WTC11 (cell line): ENCODE measurements at regions not wholly inside any gene's neighbourhood (a gene's known extent, or its start where the extent isn't known, plus 50 kb on each side); places are given as distances from the start of the nearest gene placed in this dataset.

Source experiments
- ATAC-seq: fragments of 200-7000 bp; cut with Tn5 transposase; 2 replicates; pipeline ENCODE4 v1.10.0; 2021; ENCODE audit warnings: mild to moderate bottlenecking, moderate library complexity
- CTCF ChIA-PET: fragments of 300-600 bp; sonication (Branson Sonifier 250); formaldehyde crosslinking; loops from one replicate; lab custom pipeline; 2021; ENCODE audit warnings: antibody characterized with exemption; lab: Charles Lee
- POLR2A ChIA-PET: fragments of 350-600 bp; sonication (Branson Sonifier 250); formaldehyde crosslinking; loops from one replicate; lab custom pipeline; 2021; ENCODE audit warnings: antibody characterized with exemption; lab: Charles Lee
- DNase-seq: peaks from one replicate; pipeline ENCODE4 v3.0.0; 2021; ENCODE audit warnings: low spot score
- H3K27ac Mint-ChIP-seq: 2 replicates; pipeline ENCODE4 v1.8.0; 2021; ENCODE audit warnings: mixed read lengths
- H3K27me3 Mint-ChIP-seq: 2 replicates; pipeline ENCODE4 v1.8.0; 2021; ENCODE audit warnings: low read depth, mild to moderate bottlenecking, moderate library complexity, mixed read lengths
- H3K36me3 Mint-ChIP-seq: 2 replicates; pipeline ENCODE4 v1.8.0; 2021; ENCODE audit warnings: mixed read lengths
- H3K4me1 Mint-ChIP-seq: 2 replicates; pipeline ENCODE4 v1.8.0; 2022; ENCODE audit warnings: mixed read lengths
- H3K4me3 Mint-ChIP-seq: 2 replicates; pipeline ENCODE4 v1.8.0; 2021; ENCODE audit warnings: mild to moderate bottlenecking, moderate library complexity, mixed read lengths
- H3K9me3 Mint-ChIP-seq: 2 replicates; pipeline ENCODE4 v1.8.0; 2021; ENCODE audit warnings: mixed read lengths
- ATF6 ChIP-seq: sonication (generic); formaldehyde crosslinking; IDR thresholded peaks from 2 replicates; pipeline ENCODE4 v1.8.1; 2023; ENCODE audit warnings: mild to moderate bottlenecking, missing genetic modification reagents
- CREB1 ChIP-seq: sonication (generic); formaldehyde crosslinking; IDR thresholded peaks from 2 replicates; pipeline ENCODE4 v1.8.0; 2023; ENCODE audit warnings: mild to moderate bottlenecking, missing genetic modification reagents
- CTCF ChIP-seq: fragments of 200-600 bp; IDR thresholded peaks from 2 replicates; pipeline ENCODE4 v1.8.0; 2022; ENCODE audit warnings: antibody characterized with exemption
- FOXJ3 ChIP-seq: sonication (generic); formaldehyde crosslinking; IDR thresholded peaks from 2 replicates; pipeline ENCODE4 v1.9.0; 2021; ENCODE audit warnings: missing genetic modification reagents, mild to moderate bottlenecking, borderline replicate concordance
- HMGA2 ChIP-seq: fragments of 250-450 bp; sonication (Bioruptor Pico); IDR thresholded peaks from 2 replicates; pipeline ENCODE4 v1.4.0; 2021; ENCODE audit warnings: mild to moderate bottlenecking, moderate library complexity
- IRF2 ChIP-seq: sonication (generic); formaldehyde crosslinking; IDR thresholded peaks from 2 replicates; pipeline ENCODE4 v1.8.0; 2022; ENCODE audit warnings: low read depth, missing genetic modification reagents, borderline replicate concordance
- NR2C2 ChIP-seq: sonication (generic); formaldehyde crosslinking; IDR thresholded peaks from 2 replicates; pipeline ENCODE4 v1.8.0; 2022; ENCODE audit warnings: mild to moderate bottlenecking, missing genetic modification reagents
- TCF7 ChIP-seq: sonication (generic); formaldehyde crosslinking; IDR thresholded peaks from 2 replicates; pipeline ENCODE4 v1.8.0; 2022; ENCODE audit warnings: mild to moderate bottlenecking, low read depth, missing genetic modification reagents, moderate library complexity
- USF2 ChIP-seq: sonication (generic); formaldehyde crosslinking; IDR thresholded peaks from 2 replicates; pipeline ENCODE4 v1.8.1; 2023; ENCODE audit warnings: mild to moderate bottlenecking, missing genetic modification reagents, moderate library complexity
- ZNF138 ChIP-seq: sonication (generic); formaldehyde crosslinking; conservative IDR thresholded peaks from 2 replicates; pipeline ENCODE4 v1.8.1; 2022; ENCODE audit warnings: mild to moderate bottlenecking, moderate library complexity, missing genetic modification reagents
- ZNF263 ChIP-seq: sonication (generic); formaldehyde crosslinking; IDR thresholded peaks from 2 replicates; pipeline ENCODE4 v1.8.1; 2022; ENCODE audit warnings: low read depth, mild to moderate bottlenecking, moderate library complexity, missing genetic modification reagents
- TF ChIP-seq, protein P1 (sequence below): sonication (generic); formaldehyde crosslinking; IDR thresholded peaks from 2 replicates; pipeline ENCODE4 v1.8.1; 2023; ENCODE audit warnings: mild to moderate bottlenecking, moderate library complexity, missing genetic modification reagents
- TF ChIP-seq, protein P2 (sequence below): fragments of 250-450 bp; sonication (Bioruptor Pico); conservative IDR thresholded peaks from 2 replicates; pipeline ENCODE4 v1.9.0; 2021; ENCODE audit warnings: mild to moderate bottlenecking

- ATAC-seq (no peak), DNase-seq (no peak)
- Mint-ChIP-seq H3K4me1 (no peaks in the 10 kb centered on the region), H3K36me3 (no peaks in the 10 kb centered on the region), H3K27me3 (no peaks in the 10 kb centered on the region), H3K27ac (no peak overlapping the region), H3K9me3 (no peaks in the 10 kb centered on the region), H3K4me3 (no peak overlapping the region)
- TF ChIP-seq, protein P1, sequence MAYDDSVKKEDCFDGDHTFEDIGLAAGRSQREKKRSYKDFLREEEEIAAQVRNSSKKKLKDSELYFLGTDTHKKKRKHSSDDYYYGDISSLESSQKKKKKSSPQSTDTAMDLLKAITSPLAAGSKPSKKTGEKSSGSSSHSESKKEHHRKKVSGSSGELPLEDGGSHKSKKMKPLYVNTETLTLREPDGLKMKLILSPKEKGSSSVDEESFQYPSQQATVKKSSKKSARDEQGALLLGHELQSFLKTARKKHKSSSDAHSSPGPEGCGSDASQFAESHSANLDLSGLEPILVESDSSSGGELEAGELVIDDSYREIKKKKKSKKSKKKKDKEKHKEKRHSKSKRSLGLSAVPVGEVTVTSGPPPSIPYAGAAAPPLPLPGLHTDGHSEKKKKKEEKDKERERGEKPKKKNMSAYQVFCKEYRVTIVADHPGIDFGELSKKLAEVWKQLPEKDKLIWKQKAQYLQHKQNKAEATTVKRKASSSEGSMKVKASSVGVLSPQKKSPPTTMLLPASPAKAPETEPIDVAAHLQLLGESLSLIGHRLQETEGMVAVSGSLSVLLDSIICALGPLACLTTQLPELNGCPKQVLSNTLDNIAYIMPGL (CRISPR knock-in tag) = no peak
- TF ChIP-seq NR2C2 (CRISPR knock-in tag) = no peak
- ChIA-PET POLR2A (no interaction called here), CTCF (no interaction called here)
Observed at GRCh38 chr6:132907231-132907630, 92.9 kb downstream of the RPS12 start.

- POLR2A ChIA-PET = no interaction called here
- no peaks in the 10 kb centered on the region for H3K36me3 Mint-ChIP-seq
Observed at GRCh38 chr6:132907914-132908313, 93.5 kb downstream of the RPS12 start.

More at GRCh38 chr6:132907914-132908313, 93.5 kb downstream of the RPS12 start:
- CTCF ChIA-PET = no interaction called here
- no peaks in the 10 kb centered on the region for H3K9me3 Mint-ChIP-seq
- ATAC-seq (no peak), DNase-seq (no peak)
- H3K4me1 Mint-ChIP-seq = peaks cover under 1% of the 10 kb centered on the region
- H3K4me3 Mint-ChIP-seq = no peak overlapping the region
- H3K27me3 Mint-ChIP-seq = no peaks in the 10 kb centered on the region
- H3K27ac Mint-ChIP-seq = no peak overlapping the region
- TF ChIP-seq HMGA2 (CRISPR knock-in tag) = no peak
- no peak for TF ChIP-seq ATF6 (CRISPR knock-in tag)
- no peak for TF ChIP-seq FOXJ3
- no peak for TF ChIP-seq ZNF138 (CRISPR knock-in tag)
- TF ChIP-seq IRF2 (CRISPR knock-in tag) = no peak
- TF ChIP-seq, protein P2, sequence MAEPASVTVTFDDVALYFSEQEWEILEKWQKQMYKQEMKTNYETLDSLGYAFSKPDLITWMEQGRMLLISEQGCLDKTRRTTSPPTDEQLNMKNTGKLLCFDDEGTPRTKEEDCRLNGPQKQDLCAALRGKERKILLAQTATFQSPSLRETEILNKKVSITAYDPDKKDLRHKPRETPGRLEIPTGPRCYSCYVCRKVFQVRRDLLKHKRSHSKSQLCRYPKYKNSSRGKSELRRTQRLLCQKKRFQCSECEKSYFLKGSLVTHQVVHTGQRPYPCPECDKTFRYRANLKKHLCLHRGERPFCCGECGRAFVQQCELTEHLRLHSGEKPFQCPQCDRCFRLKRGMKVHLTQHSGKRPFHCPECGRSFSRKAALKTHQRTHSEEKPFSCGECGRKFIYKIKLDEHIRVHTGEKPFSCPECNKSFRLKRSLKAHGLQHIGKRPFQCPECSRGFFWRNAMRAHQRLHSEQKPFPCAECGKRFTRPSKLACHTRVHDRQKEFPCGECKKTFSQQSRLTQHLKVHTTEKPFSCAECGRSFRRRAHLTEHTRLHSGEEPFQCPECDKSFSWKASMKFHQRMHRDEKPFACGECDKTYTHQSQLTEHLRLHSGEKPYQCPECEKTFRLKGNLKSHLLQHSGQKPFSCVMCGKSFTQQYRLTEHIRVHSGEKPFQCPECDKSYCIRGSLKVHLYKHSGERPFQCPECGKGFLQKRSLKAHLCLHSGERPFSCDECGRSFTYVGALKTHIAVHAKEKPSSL (CRISPR knock-in tag) = no peak
- no peak for TF ChIP-seq USF2
- no peak for TF ChIP-seq CREB1 (CRISPR knock-in tag)
- TF ChIP-seq ZNF263 (CRISPR knock-in tag) = no peak
- no peak for TF ChIP-seq TCF7 (CRISPR knock-in tag)
- no peak for TF ChIP-seq CTCF
